Esophagus squamous epithelium (tissue), 5 donors: ENCODE measurements at regions not wholly inside any gene's neighbourhood (a gene's known extent, or its start where the extent isn't known, plus 50 kb on each side); places are given as distances from the start of the nearest gene placed in this dataset.
A peak's percentile ranks its signal among the peaks of the same experiment; 100 is the strongest.

ENCODE experiments used
- DNase-seq: peaks from one replicate; lab custom pipeline; 2025; lab: John Stamatoyannopoulos, UW
- H3K27ac ChIP-seq, 4 donors: fragments of 200-600 bp; sonication (generic); one replicate each; pipeline ENCODE4 v1.5.1; 2016 to 2019; ENCODE audit warnings: mild to moderate bottlenecking in 1 of 4
- H3K27me3 ChIP-seq, 4 donors: fragments of 200-600 bp; sonication (generic); 1 replicate in 3 of 4; 2 replicates in 1 of 4; pipeline versions ENCODE4 v1.5.1 to v1.6.0; 2017 to 2021; ENCODE audit warnings: antibody characterized with exemption in 1 of 4
- H3K36me3 ChIP-seq, 3 donors: fragments of 200-600 bp; sonication (generic); one replicate each; pipeline ENCODE4 v1.5.1; 2016 to 2019
- H3K4me1 ChIP-seq, 3 donors: fragments of 200-600 bp; sonication (generic); one replicate each; pipeline ENCODE4 v1.5.1; 2017 to 2019
- H3K4me3 ChIP-seq, 4 donors: fragments of 200-600 bp; sonication (generic); 1 replicate in 3 of 4; 2 replicates in 1 of 4; pipeline ENCODE4 v1.5.1; 2016 to 2019; ENCODE audit warnings: mild to moderate bottlenecking in 2 of 4, moderate library complexity in 1 of 4
- H3K9me3 ChIP-seq, 3 donors: fragments of 200-600 bp; sonication (generic); one replicate each; pipeline ENCODE4 v1.5.1; 2016 to 2019
- CTCF ChIP-seq, 6 experiments: fragments of 450-650 bp in 4 of 6; fragments of 200-600 bp in 2 of 6; sonication (generic) in 2 of 6; IDR thresholded peaks; one replicate each; pipeline ENCODE4 v1.5.1; 2016 to 2019; ENCODE audit warnings: antibody characterized with exemption in 6 of 6, mild to moderate bottlenecking in 4 of 6, moderate library complexity in 4 of 6
- POLR2A ChIP-seq, 4 donors: fragments of 450-650 bp; IDR thresholded peaks; one replicate each; pipeline ENCODE4 v1.6.1; 2017; ENCODE audit warnings: antibody characterized with exemption in 4 of 4, mild to moderate bottlenecking in 4 of 4, moderate library complexity in 3 of 4
- WGBS, 2 donors: methylation state at CpG; one replicate each; pipeline ENCODE4 v1.1.5; 2018; 5-methylcytosine and 5-hydroxymethylcytosine counted together
- intact Hi-C: fragments of 100-400 bp; cut with DNase I; formaldehyde crosslinking; loops from one replicate; pipeline ENCODE4 v1.15.0; 2022
- donor health status: DM: yes; HTN: yes; CAD: no.

DNA sequence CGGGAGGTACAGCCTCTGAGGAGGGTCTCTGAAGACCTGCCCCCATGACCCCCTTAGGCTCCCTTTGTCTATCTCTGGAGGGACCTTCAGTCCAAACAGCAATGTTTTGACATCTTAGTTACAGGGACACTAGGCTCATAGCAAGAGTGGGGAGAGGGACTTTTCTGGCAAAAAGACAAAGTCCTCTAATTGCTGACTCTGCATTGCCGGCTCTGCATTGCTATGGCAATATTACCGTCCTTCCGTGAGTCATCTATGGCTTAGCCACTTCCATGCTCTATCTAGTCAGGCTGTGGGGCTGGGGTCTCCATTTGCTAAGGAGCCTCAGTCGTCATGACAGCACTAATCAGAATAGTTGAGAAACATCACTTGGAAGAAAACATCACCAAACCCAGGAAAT, 952.6 kb downstream of the KCNMA1 start:
- WGBS, 2 donors, result 81 to 85% methylated on average over 4 of the region's 5 CpGs
- Histone ChIP-seq H3K4me3 (no peak overlapping the region), H3K27ac (no peak overlapping the region), H3K4me1 (no peaks in the 10 kb centered on the region), H3K9me3 (no peaks in the 10 kb centered on the region), H3K27me3 (no peaks in the 10 kb centered on the region), H3K36me3 (no peaks in the 10 kb centered on the region)
- no peak for DNase-seq
- intact Hi-C loops, result no loop called here
- no peak for TF ChIP-seq POLR2A (IDR thresholded peaks at IDR 0.05)
- no peak for TF ChIP-seq CTCF (IDR thresholded peaks at IDR 0.05)

- no peaks in the 10 kb centered on the region for H3K27me3 ChIP-seq
- H3K27ac ChIP-seq, result no peak overlapping the region
- intact Hi-C loops, result no loop called here
- no peak for DNase-seq
- WGBS, 2 donors, result 59 to 60% methylated on average over 1 of the region's 1 CpG
- no peaks in the 10 kb centered on the region for H3K36me3 ChIP-seq
- H3K4me1 ChIP-seq, result peaks cover 0 to 10% (median 7%) of the 10 kb centered on the region in 3 donors
- H3K4me3 ChIP-seq, result no peak overlapping the region
- H3K9me3 ChIP-seq, result no peaks in the 10 kb centered on the region
- TF ChIP-seq CTCF (IDR thresholded peaks at IDR 0.05) (no peak), POLR2A (IDR thresholded peaks at IDR 0.05) (no peak)
Observed at GRCh38 chr10:76681153-76681552, 956.5 kb downstream of the KCNMA1 start.

GRCh38 chr10:76679030-76679429, 958.6 kb downstream of the KCNMA1 start:
- no peak overlapping the region for H3K4me3 ChIP-seq
- no peak for TF ChIP-seq CTCF (IDR thresholded peaks at IDR 0.05)
- no peak for TF ChIP-seq POLR2A (IDR thresholded peaks at IDR 0.05)
- H3K36me3 ChIP-seq, result no peaks in the 10 kb centered on the region
- no peak for DNase-seq
- no peaks in the 10 kb centered on the region for H3K27me3 ChIP-seq
- no peaks in the 10 kb centered on the region for H3K9me3 ChIP-seq
- peaks cover 0 to 20% (median 13%) of the 10 kb centered on the region in 3 donors for H3K4me1 ChIP-seq
- intact Hi-C loops, result no loop called here
- H3K27ac ChIP-seq, result no peak overlapping the region
- 33 to 41% methylated on average over 1 to 2 of the region's 2 CpGs for WGBS, 2 donors

GRCh38 chr10:76675951-76676587, 961.5 kb downstream of the KCNMA1 start:
- 21 to 40% methylated on average over 4 of the region's 4 CpGs for WGBS, 2 donors
- no peak for DNase-seq
- no peaks in the 10 kb centered on the region for H3K36me3 ChIP-seq
- peak overlapping the region; percentile 5 to 89 (median 73) for H3K27ac ChIP-seq
- H3K27me3 ChIP-seq, result no peaks in the 10 kb centered on the region
- intact Hi-C loops, result no loop called here
- H3K9me3 ChIP-seq, result no peaks in the 10 kb centered on the region
- TF ChIP-seq CTCF (IDR thresholded peaks at IDR 0.05), result no peak
- no peak for TF ChIP-seq POLR2A (IDR thresholded peaks at IDR 0.05)
- no peak overlapping the region for H3K4me3 ChIP-seq
- H3K4me1 ChIP-seq, result peaks cover 0 to 20% (median 13%) of the 10 kb centered on the region in 3 donors

GRCh38 chr10:76675561-76675950, 962.1 kb downstream of the KCNMA1 start:
- no peaks in the 10 kb centered on the region for H3K36me3 ChIP-seq
- intact Hi-C loops, result no loop called here
- H3K4me3 ChIP-seq, result no peak overlapping the region
- H3K27ac ChIP-seq, result peak overlapping the region; percentile 5 to 89 (median 73)
- 43 to 45% methylated on average over 3 of the region's 3 CpGs for WGBS, 2 donors
- no peak for TF ChIP-seq POLR2A (IDR thresholded peaks at IDR 0.05)
- peaks cover 0 to 20% (median 13%) of the 10 kb centered on the region in 3 donors for H3K4me1 ChIP-seq
- no peaks in the 10 kb centered on the region for H3K27me3 ChIP-seq
- H3K9me3 ChIP-seq, result no peaks in the 10 kb centered on the region
- no peak for DNase-seq
